C4-2B (cell line): ENCODE measurements at regions not wholly inside any gene's neighbourhood (a gene's known extent, or its start where the extent isn't known, plus 50 kb on each side); places are given as distances from the start of the nearest gene placed in this dataset.

Experiments used
- ZFX ChIP-seq: fragments of 450-650 bp; IDR thresholded peaks from 2 replicates; pipeline ENCODE4 v1.6.1; 2017
- TF ChIP-seq, protein P1 (sequence below): fragments of 450-650 bp; conservative IDR thresholded peaks from 2 replicates; pipeline ENCODE4 v1.5.1; 2017; ENCODE audit warnings: mild to moderate bottlenecking

DNA sequence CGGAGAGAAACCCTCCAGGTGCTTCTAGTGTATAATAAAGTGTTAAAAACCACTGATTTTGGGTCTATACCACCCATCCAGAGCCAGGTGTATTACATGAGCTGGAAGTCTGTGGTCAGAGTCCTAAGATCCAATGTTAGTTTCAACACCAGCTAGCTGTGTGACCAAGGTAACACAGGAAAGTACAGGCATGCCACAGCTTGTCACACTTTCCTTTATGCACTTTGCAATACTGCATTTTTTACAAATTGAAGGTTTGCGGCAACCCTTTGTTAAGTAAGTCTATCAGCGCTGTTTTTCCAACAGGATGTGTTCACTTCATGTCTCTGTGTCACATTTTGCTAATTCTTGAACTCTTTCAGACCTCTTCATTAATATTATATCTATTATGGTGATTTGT lies 201.3 kb upstream of the PRICKLE2 start:
- TF ChIP-seq, protein P1, sequence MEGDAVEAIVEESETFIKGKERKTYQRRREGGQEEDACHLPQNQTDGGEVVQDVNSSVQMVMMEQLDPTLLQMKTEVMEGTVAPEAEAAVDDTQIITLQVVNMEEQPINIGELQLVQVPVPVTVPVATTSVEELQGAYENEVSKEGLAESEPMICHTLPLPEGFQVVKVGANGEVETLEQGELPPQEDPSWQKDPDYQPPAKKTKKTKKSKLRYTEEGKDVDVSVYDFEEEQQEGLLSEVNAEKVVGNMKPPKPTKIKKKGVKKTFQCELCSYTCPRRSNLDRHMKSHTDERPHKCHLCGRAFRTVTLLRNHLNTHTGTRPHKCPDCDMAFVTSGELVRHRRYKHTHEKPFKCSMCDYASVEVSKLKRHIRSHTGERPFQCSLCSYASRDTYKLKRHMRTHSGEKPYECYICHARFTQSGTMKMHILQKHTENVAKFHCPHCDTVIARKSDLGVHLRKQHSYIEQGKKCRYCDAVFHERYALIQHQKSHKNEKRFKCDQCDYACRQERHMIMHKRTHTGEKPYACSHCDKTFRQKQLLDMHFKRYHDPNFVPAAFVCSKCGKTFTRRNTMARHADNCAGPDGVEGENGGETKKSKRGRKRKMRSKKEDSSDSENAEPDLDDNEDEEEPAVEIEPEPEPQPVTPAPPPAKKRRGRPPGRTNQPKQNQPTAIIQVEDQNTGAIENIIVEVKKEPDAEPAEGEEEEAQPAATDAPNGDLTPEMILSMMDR, result no peak
- TF ChIP-seq ZFX, result no peak
